GM12874 (cell line): ENCODE measurements at regions not wholly inside any gene's neighbourhood (a gene's known extent, or its start where the extent isn't known, plus 50 kb on each side); places are given as distances from the start of the nearest gene placed in this dataset.

Experiments
- CTCF ChIP-seq: IDR thresholded peaks from 2 replicates; pipeline ENCODE4 v1.5.1; 2011; ENCODE audit warnings: low read depth, mild to moderate bottlenecking, control low read depth, low read length, moderate library complexity; ENCODE audit not compliant: insufficient read depth

- TF ChIP-seq CTCF = no peak
Observed at GRCh38 chr4:101563126-101563525, 215.8 kb upstream of the PPP3CA start.

- no peak for TF ChIP-seq CTCF
Observed at GRCh38 chr4:101556842-101557241, 209.5 kb upstream of the PPP3CA start.

- TF ChIP-seq CTCF = no peak
Observed at GRCh38 chr4:101555341-101555880, 208.1 kb upstream of the PPP3CA start.

GRCh38 chr4:101540336-101540735 lies 193.0 kb upstream of the PPP3CA start:
- TF ChIP-seq CTCF = no peak

GRCh38 chr4:101528526-101528925 lies 181.2 kb upstream of the PPP3CA start:
- no peak for TF ChIP-seq CTCF

GRCh38 chr4:101527188-101527587 lies 179.9 kb upstream of the PPP3CA start:
- no peak for TF ChIP-seq CTCF

- TF ChIP-seq CTCF = no peak
Observed at GRCh38 chr4:101515566-101515965, 168.2 kb upstream of the PPP3CA start.
